Suprapubic skin (tissue), 4 donors: ENCODE measurements at regions not wholly inside any gene's neighbourhood (a gene's known extent, or its start where the extent isn't known, plus 50 kb on each side); places are given as distances from the start of the nearest gene placed in this dataset.

Source experiments
- EP300 ChIP-seq: sonication (generic); formaldehyde crosslinking; IDR thresholded peaks from one replicate; pipeline ENCODE4 v1.6.1; 2017; ENCODE audit warnings: antibody characterized with exemption
- POLR2A ChIP-seq, 2 donors: fragments of 450-650 bp; IDR thresholded peaks; one replicate each; pipeline ENCODE4 v1.6.1; 2017; ENCODE audit warnings: antibody characterized with exemption in 2 of 2, mild to moderate bottlenecking in 2 of 2, moderate library complexity in 2 of 2
- POLR2AphosphoS5 ChIP-seq, 3 donors: sonication (generic); formaldehyde crosslinking; IDR thresholded peaks; one replicate each; pipeline ENCODE4 v1.6.1; 2017; ENCODE audit warnings: antibody characterized with exemption in 3 of 3
- TF ChIP-seq, protein P1 (sequence below), 2 donors: fragments of 200-600 bp in 1 of 2; fragments of 450-650 bp in 1 of 2; sonication (generic) in 1 of 2; IDR thresholded peaks; one replicate each; pipeline ENCODE4 v1.5.1; 2016 to 2019; ENCODE audit warnings: antibody characterized with exemption in 2 of 2, mild to moderate bottlenecking in 1 of 2, moderate library complexity in 1 of 2

DNA sequence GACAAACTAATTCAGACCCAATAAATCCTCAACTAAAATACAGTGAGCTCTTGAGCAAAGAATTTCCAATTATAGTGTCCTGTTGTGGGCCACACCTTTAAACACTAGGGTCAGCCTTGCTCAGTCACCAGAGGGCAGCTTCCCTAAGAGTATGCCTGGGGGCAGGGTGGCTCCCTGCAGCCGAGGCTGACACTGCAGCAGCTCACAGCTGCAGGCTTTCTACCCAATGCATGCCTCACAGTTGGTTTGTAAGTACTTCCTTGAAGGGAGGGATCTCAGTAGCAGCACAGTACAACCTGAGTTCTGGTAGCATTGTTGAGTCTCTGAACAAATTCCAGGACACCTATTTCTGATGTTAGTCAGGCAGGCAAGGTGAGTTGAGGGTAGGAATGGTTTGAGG is 335.6 kb downstream of the TUSC7 start:
- TF ChIP-seq, protein P1, sequence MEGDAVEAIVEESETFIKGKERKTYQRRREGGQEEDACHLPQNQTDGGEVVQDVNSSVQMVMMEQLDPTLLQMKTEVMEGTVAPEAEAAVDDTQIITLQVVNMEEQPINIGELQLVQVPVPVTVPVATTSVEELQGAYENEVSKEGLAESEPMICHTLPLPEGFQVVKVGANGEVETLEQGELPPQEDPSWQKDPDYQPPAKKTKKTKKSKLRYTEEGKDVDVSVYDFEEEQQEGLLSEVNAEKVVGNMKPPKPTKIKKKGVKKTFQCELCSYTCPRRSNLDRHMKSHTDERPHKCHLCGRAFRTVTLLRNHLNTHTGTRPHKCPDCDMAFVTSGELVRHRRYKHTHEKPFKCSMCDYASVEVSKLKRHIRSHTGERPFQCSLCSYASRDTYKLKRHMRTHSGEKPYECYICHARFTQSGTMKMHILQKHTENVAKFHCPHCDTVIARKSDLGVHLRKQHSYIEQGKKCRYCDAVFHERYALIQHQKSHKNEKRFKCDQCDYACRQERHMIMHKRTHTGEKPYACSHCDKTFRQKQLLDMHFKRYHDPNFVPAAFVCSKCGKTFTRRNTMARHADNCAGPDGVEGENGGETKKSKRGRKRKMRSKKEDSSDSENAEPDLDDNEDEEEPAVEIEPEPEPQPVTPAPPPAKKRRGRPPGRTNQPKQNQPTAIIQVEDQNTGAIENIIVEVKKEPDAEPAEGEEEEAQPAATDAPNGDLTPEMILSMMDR (IDR thresholded peaks at IDR 0.05): no peak
- TF ChIP-seq POLR2AphosphoS5 (IDR thresholded peaks at IDR 0.05) (no peak), POLR2A (IDR thresholded peaks at IDR 0.05) (no peak), EP300 (no peak)
